Heart right ventricle (tissue), 16 donors: ENCODE measurements at regions not wholly inside any gene's neighbourhood (a gene's known extent, or its start where the extent isn't known, plus 50 kb on each side); places are given as distances from the start of the nearest gene placed in this dataset.

Experiments
- ATAC-seq, 8 donors: fragments of 200-7000 bp; cut with Tn5 transposase; one replicate each; pipeline ENCODE4 v1.9.1; 2020; ENCODE audit warnings: mild to moderate bottlenecking in 8 of 8, moderate library complexity in 8 of 8, moderate number of reproducible peaks in 1 of 8
- DNase-seq, 2 donors: peaks; one replicate each; pipeline ENCODE4 v3.0.0-alpha.2; 2020
- H3K27ac ChIP-seq, 10 donors: fragments of 200-600 bp; sonication (generic) in 2 of 10; one replicate each; pipeline versions ENCODE4 v1.5.0 to v1.8.0; 2020 to 2022; ENCODE audit warnings: mild to moderate bottlenecking in 3 of 10
- H3K27me3 ChIP-seq, 7 donors: fragments of 200-600 bp; one replicate each; pipeline ENCODE4 v1.8.0; 2021 to 2022; ENCODE audit warnings: mild to moderate bottlenecking in 2 of 7
- H3K36me3 ChIP-seq, 9 donors: fragments of 200-600 bp; sonication (generic) in 1 of 9; one replicate each; pipeline versions ENCODE4 v1.5.0 to v1.8.0; 2020 to 2022; ENCODE audit warnings: mild to moderate bottlenecking in 2 of 9
- H3K4me1 ChIP-seq, 9 donors: fragments of 200-600 bp; sonication (generic) in 1 of 9; one replicate each; pipeline versions ENCODE4 v1.5.0 to v1.8.0; 2020 to 2022; ENCODE audit warnings: mild to moderate bottlenecking in 4 of 9
- H3K4me3 ChIP-seq, 10 donors: fragments of 200-600 bp; sonication (generic) in 2 of 10; one replicate each; pipeline versions ENCODE4 v1.5.0 to v1.8.0; 2020 to 2022; ENCODE audit warnings: mild to moderate bottlenecking in 7 of 10, moderate library complexity in 2 of 10
- H3K9me3 ChIP-seq, 11 donors: fragments of 200-600 bp in 10 of 11; sonication (generic) in 2 of 11; one replicate each; pipeline versions ENCODE4 v1.5.0 to v1.8.0; 2013 to 2022; ENCODE audit warnings: mild to moderate bottlenecking in 2 of 11, control low read depth in 1 of 11, moderate library complexity in 1 of 11
- WGBS, 2 donors: extraction: QIAGEN DNeasy Blood & Tissue Kit; methylation state at CpG; one replicate each; pipeline ENCODE4 v1.1.7; 2013; ENCODE audit warnings: inconsistent platforms in 1 of 2; 5-methylcytosine and 5-hydroxymethylcytosine counted together
- intact Hi-C, 10 donors: fragments of 100-400 bp; cut with DNase I; formaldehyde crosslinking; loops; one replicate each; pipeline versions ENCODE4 v1.11.1 to v1.14.2; 2022
- TF ChIP-seq, protein P1 (sequence below), 9 donors: fragments of 200-600 bp; sonication (generic) in 2 of 9; IDR thresholded peaks; one replicate each; pipeline versions ENCODE4 v1.5.0 to v1.8.0; 2021 to 2022; ENCODE audit warnings: antibody characterized with exemption in 9 of 9, mild to moderate bottlenecking in 5 of 9, moderate library complexity in 1 of 9
- donor health status: Arrhythmogenic right ventricular cardiomyopathy.
- donor health status: ischemic (EF 13 %, LVEDD 7.1; RV severe dilation, severe dysfunction).
- donor health status: healthy with polysubstance abuse.
- donor health status: DM: no; HTN: yes; CAD: no.
- donor health status: DM: no; HTN: no; CAD: no.
- donor health status: ischemic (EF 25% LVEDD 6.9; RV normal size, moderate dysfunction).
- donor health status: ischemic (EF 25% LVEDD 5.7; RV mildly dilated, moderate dysfunction).
- donor health status: healthy.
- donor health status: DM: yes; HTN: yes; CAD: no.
- donor health status: Ischemic cardiomyopathy.
- donor health status: ischemic (EF 35%, LVEDD 5.7; RV mildly dilated, moderate dysfunction).
- donor health status: nonischemic (EF 11% LVEDD 7.7; RV severe dilation, severe dysfunction).
- donor health status: DM: yes; HTN: yes; CAD: no.
- donor health status: PGD.
- donor health status: ischemic (EF 29% LVEDD 5.4; RV normal size, mild dysfunction).
- donor health status: nonischemic (EF 23%, LVEDD 6.1; RV moderate dilation, normal function).

GRCh38 chr12:60349232-60349978 is 753.6 kb downstream of the SLC16A7 start:
- no peaks in the 10 kb centered on the region for H3K36me3 ChIP-seq
- no peaks in the 10 kb centered on the region for H3K4me1 ChIP-seq
- TF ChIP-seq, protein P1, sequence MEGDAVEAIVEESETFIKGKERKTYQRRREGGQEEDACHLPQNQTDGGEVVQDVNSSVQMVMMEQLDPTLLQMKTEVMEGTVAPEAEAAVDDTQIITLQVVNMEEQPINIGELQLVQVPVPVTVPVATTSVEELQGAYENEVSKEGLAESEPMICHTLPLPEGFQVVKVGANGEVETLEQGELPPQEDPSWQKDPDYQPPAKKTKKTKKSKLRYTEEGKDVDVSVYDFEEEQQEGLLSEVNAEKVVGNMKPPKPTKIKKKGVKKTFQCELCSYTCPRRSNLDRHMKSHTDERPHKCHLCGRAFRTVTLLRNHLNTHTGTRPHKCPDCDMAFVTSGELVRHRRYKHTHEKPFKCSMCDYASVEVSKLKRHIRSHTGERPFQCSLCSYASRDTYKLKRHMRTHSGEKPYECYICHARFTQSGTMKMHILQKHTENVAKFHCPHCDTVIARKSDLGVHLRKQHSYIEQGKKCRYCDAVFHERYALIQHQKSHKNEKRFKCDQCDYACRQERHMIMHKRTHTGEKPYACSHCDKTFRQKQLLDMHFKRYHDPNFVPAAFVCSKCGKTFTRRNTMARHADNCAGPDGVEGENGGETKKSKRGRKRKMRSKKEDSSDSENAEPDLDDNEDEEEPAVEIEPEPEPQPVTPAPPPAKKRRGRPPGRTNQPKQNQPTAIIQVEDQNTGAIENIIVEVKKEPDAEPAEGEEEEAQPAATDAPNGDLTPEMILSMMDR (IDR thresholded peaks at IDR 0.05), result no peak
- intact Hi-C loops, result no loop called here
- H3K9me3 ChIP-seq, result peaks cover 0 to 3% (median 0%) of the 10 kb centered on the region in 11 donors
- no peak for DNase-seq
- WGBS, 2 donors, result 55 to 69% methylated on average over 3 of the region's 3 CpGs
- no peak overlapping the region for H3K27ac ChIP-seq
- no peak overlapping the region for H3K4me3 ChIP-seq
- no peak for ATAC-seq
- no peaks in the 10 kb centered on the region for H3K27me3 ChIP-seq

GRCh38 chr12:60387356-60387755 is 791.5 kb downstream of the SLC16A7 start:
- WGBS, 2 donors, result 94 to 98% methylated on average over 12 of the region's 12 CpGs
- ATAC-seq, result no peak

DNA sequence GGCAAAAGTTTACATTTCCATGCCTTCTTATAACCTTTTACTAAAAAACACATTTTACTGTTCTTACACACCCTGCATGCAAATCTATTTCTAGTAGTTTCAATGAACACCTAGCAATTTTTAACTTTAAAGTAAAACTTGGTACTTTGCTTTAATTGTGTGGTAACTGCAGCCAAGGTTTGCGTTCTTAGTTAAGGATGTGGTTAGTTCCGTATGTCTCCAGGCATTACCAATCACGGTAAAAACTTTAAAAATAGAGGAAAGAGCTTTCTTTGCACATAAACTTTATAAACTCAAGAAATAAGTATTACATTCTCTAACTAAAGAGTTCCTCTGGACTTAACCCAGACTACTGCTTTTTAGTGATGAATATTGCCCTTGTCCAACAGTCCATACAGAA is 795.2 kb downstream of the SLC16A7 start:
- H3K9me3 ChIP-seq, result peaks cover 0 to 12% (median 0%) of the 10 kb centered on the region in 11 donors
- intact Hi-C loops, result no loop called here
- H3K4me3 ChIP-seq, result no peak overlapping the region
- H3K27ac ChIP-seq, result no peak overlapping the region
- no peaks in the 10 kb centered on the region for H3K36me3 ChIP-seq
- ATAC-seq (no peak), DNase-seq (no peak)
- no peaks in the 10 kb centered on the region for H3K27me3 ChIP-seq
- WGBS, 2 donors, result 67 to 77% methylated on average over 3 of the region's 3 CpGs
- TF ChIP-seq, protein P1 (IDR thresholded peaks at IDR 0.05), result no peak
- no peaks in the 10 kb centered on the region for H3K4me1 ChIP-seq

More at GRCh38 chr12:60387356-60387755, 791.5 kb downstream of the SLC16A7 start:
- no peak for DNase-seq
- TF ChIP-seq, protein P1 (IDR thresholded peaks at IDR 0.05), result no peak
- no peaks in the 10 kb centered on the region for H3K27me3 ChIP-seq
- H3K27ac ChIP-seq, result no peak overlapping the region
- H3K9me3 ChIP-seq, result peaks cover 0 to 20% (median 3%) of the 10 kb centered on the region in 11 donors
- intact Hi-C loops, result no loop called here
- no peaks in the 10 kb centered on the region for H3K4me1 ChIP-seq
- H3K36me3 ChIP-seq, result no peaks in the 10 kb centered on the region
- no peak overlapping the region for H3K4me3 ChIP-seq

GRCh38 chr12:60391791-60392190 is 796.0 kb downstream of the SLC16A7 start:
- TF ChIP-seq, protein P1 (IDR thresholded peaks at IDR 0.05), result no peak
- Histone ChIP-seq H3K4me1 (no peaks in the 10 kb centered on the region), H3K27ac (no peak overlapping the region), H3K27me3 (no peaks in the 10 kb centered on the region), H3K9me3 (peaks cover 0 to 12% (median 0%) of the 10 kb centered on the region in 11 donors), H3K36me3 (no peaks in the 10 kb centered on the region), H3K4me3 (no peak overlapping the region)
- intact Hi-C loops, result loop anchor here in 1 of 10 donors (2.0 kb wide), 1 partner anchor 23 kb away; no protein-coding TSS in a partner anchor
- no peak for DNase-seq
- ATAC-seq, result no peak
